ENCODE measurements at regions not wholly inside any gene's neighbourhood (a gene's known extent, or its start where the extent isn't known, plus 50 kb on each side); places are given as distances from the start of the nearest gene placed in this dataset.

GRCh38 chr5:15079566-15079965 is 208.0 kb upstream of the ANKH start:
- no peaks in the 10 kb centered on the region for H3K4me1 ChIP-seq (ENCODE audit: control insufficient read depth in 1 of 2, insufficient read depth in 1 of 2, low read depth in 1 of 2, low read length in 1 of 2)
- no peak overlapping the region for H3K27ac ChIP-seq
- no peaks in the 10 kb centered on the region for H3K27me3 ChIP-seq
- H3K4me3 ChIP-seq (ENCODE audit: low read depth in 1 of 2, low read length in 1 of 2), result no peak overlapping the region
- TF ChIP-seq CTCF (IDR thresholded peaks at IDR 0.05), result no peak
- H3K9me3 ChIP-seq, result no peaks in the 10 kb centered on the region
- H3K36me3 ChIP-seq, result no peaks in the 10 kb centered on the region

- no peaks in the 10 kb centered on the region for H3K4me1 ChIP-seq (ENCODE audit: control insufficient read depth in 1 of 2, insufficient read depth in 1 of 2, low read depth in 1 of 2, low read length in 1 of 2)
- H3K27ac ChIP-seq, result no peak overlapping the region
- no peaks in the 10 kb centered on the region for H3K9me3 ChIP-seq
- no peak overlapping the region for H3K4me3 ChIP-seq (ENCODE audit: low read depth in 1 of 2, low read length in 1 of 2)
- H3K36me3 ChIP-seq, result no peaks in the 10 kb centered on the region
- no peak for TF ChIP-seq CTCF (IDR thresholded peaks at IDR 0.05)
- no peaks in the 10 kb centered on the region for H3K27me3 ChIP-seq
These were observed 203.1 kb upstream of the ANKH start for GRCh38 chr5:15074651-15075050.

- H3K36me3 ChIP-seq, result no peaks in the 10 kb centered on the region
- no peak overlapping the region for H3K27ac ChIP-seq
- no peak for TF ChIP-seq CTCF (IDR thresholded peaks at IDR 0.05)
- H3K4me1 ChIP-seq (ENCODE audit: control insufficient read depth in 1 of 2, insufficient read depth in 1 of 2, low read depth in 1 of 2, low read length in 1 of 2), result no peaks in the 10 kb centered on the region
- H3K9me3 ChIP-seq, result no peaks in the 10 kb centered on the region
- no peaks in the 10 kb centered on the region for H3K27me3 ChIP-seq
- no peak overlapping the region for H3K4me3 ChIP-seq (ENCODE audit: low read depth in 1 of 2, low read length in 1 of 2)
These were observed 201.9 kb upstream of the ANKH start for GRCh38 chr5:15073453-15073852.

GRCh38 chr5:15070907-15071306 is 199.3 kb upstream of the ANKH start:
- Histone ChIP-seq H3K4me1 (ENCODE audit: control insufficient read depth in 1 of 2, insufficient read depth in 1 of 2, low read depth in 1 of 2, low read length in 1 of 2) (no peaks in the 10 kb centered on the region), H3K4me3 (ENCODE audit: low read depth in 1 of 2, low read length in 1 of 2) (no peak overlapping the region), H3K9me3 (no peaks in the 10 kb centered on the region), H3K27me3 (no peaks in the 10 kb centered on the region), H3K27ac (no peak overlapping the region), H3K36me3 (no peaks in the 10 kb centered on the region)
- TF ChIP-seq CTCF (IDR thresholded peaks at IDR 0.05), result no peak

GRCh38 chr5:15069407-15069905 is 197.9 kb upstream of the ANKH start:
- Histone ChIP-seq H3K27ac (no peak overlapping the region), H3K9me3 (no peaks in the 10 kb centered on the region), H3K4me3 (ENCODE audit: low read depth in 1 of 2, low read length in 1 of 2) (no peak overlapping the region), H3K27me3 (no peaks in the 10 kb centered on the region), H3K4me1 (ENCODE audit: control insufficient read depth in 1 of 2, insufficient read depth in 1 of 2, low read depth in 1 of 2, low read length in 1 of 2) (no peaks in the 10 kb centered on the region), H3K36me3 (no peaks in the 10 kb centered on the region)
- no peak for TF ChIP-seq CTCF (IDR thresholded peaks at IDR 0.05)

- no peak for TF ChIP-seq CTCF (IDR thresholded peaks at IDR 0.05)
- Histone ChIP-seq H3K27ac (no peak overlapping the region), H3K9me3 (no peaks in the 10 kb centered on the region), H3K4me3 (ENCODE audit: low read depth in 1 of 2, low read length in 1 of 2) (no peak overlapping the region), H3K36me3 (no peaks in the 10 kb centered on the region), H3K27me3 (no peaks in the 10 kb centered on the region), H3K4me1 (ENCODE audit: control insufficient read depth in 1 of 2, insufficient read depth in 1 of 2, low read depth in 1 of 2, low read length in 1 of 2) (no peaks in the 10 kb centered on the region)
These were observed 193.5 kb upstream of the ANKH start for GRCh38 chr5:15065091-15065490.

Measured in neutrophil (primary cell).